Right lobe of liver (tissue), 4 donors: ENCODE measurements at regions not wholly inside any gene's neighbourhood (a gene's known extent, or its start where the extent isn't known, plus 50 kb on each side); places are given as distances from the start of the nearest gene placed in this dataset.

Experiments
- POLR2A ChIP-seq: fragments of 450-650 bp; IDR thresholded peaks from one replicate; pipeline ENCODE4 v1.6.1; 2017; ENCODE audit warnings: antibody characterized with exemption, mild to moderate bottlenecking
- TF ChIP-seq, protein P1 (sequence below), 4 donors: fragments of 200-600 bp in 3 of 4; fragments of 450-650 bp in 1 of 4; IDR thresholded peaks; one replicate each; pipeline versions ENCODE4 v1.5.1 to v1.8.0; 2016 to 2022; ENCODE audit warnings: antibody characterized with exemption in 4 of 4, mild to moderate bottlenecking in 2 of 4
- donor health status: DM: no; HTN: no; CAD: no.
- donor health status: DM: no; HTN: no; CAD: no.
- donor health status: DM: no; HTN: yes; CAD: no.

DNA sequence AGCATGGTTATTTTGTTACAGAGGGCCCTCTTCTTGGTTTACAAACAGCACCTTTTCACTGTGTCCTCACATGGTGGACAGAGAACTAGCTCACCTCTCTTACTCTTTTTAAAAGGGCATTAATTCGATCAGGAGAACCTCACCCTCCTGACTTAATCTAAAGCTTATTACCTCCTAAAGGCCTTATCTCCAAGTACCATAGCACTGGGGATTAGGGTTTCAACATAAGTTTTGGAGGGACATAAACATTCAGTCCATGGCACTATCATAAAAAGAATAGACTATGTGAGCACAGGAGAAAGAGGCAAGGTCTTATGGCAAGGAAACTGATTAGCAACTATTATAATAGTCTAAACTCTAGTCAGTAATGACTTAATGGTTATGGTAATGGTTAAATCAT is 736.2 kb upstream of the ADGRB3 start:
- no peak for TF ChIP-seq POLR2A
- TF ChIP-seq, protein P1, sequence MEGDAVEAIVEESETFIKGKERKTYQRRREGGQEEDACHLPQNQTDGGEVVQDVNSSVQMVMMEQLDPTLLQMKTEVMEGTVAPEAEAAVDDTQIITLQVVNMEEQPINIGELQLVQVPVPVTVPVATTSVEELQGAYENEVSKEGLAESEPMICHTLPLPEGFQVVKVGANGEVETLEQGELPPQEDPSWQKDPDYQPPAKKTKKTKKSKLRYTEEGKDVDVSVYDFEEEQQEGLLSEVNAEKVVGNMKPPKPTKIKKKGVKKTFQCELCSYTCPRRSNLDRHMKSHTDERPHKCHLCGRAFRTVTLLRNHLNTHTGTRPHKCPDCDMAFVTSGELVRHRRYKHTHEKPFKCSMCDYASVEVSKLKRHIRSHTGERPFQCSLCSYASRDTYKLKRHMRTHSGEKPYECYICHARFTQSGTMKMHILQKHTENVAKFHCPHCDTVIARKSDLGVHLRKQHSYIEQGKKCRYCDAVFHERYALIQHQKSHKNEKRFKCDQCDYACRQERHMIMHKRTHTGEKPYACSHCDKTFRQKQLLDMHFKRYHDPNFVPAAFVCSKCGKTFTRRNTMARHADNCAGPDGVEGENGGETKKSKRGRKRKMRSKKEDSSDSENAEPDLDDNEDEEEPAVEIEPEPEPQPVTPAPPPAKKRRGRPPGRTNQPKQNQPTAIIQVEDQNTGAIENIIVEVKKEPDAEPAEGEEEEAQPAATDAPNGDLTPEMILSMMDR (IDR thresholded peaks at IDR 0.05) = no peak
